Stimulated activated CD8-positive, alpha-beta memory T cell treated with anti-CD3 and anti-CD28 coated beads, Interleukin-15, amount 100 ng/mL, for 1 hour (primary cell): ENCODE measurements at regions not wholly inside any gene's neighbourhood (a gene's known extent, or its start where the extent isn't known, plus 50 kb on each side); places are given as distances from the start of the nearest gene placed in this dataset.
"Not testable (repeated sequence)": the region's sequence is repeated elsewhere in the genome, so short reads cannot be mapped to it uniquely, and the experiment has no call there.

Source experiments
- DNase-seq: peaks from one replicate; pipeline ENCODE4 v3.0.0-alpha.2; 2020; ENCODE audit warnings: low read depth

DNA sequence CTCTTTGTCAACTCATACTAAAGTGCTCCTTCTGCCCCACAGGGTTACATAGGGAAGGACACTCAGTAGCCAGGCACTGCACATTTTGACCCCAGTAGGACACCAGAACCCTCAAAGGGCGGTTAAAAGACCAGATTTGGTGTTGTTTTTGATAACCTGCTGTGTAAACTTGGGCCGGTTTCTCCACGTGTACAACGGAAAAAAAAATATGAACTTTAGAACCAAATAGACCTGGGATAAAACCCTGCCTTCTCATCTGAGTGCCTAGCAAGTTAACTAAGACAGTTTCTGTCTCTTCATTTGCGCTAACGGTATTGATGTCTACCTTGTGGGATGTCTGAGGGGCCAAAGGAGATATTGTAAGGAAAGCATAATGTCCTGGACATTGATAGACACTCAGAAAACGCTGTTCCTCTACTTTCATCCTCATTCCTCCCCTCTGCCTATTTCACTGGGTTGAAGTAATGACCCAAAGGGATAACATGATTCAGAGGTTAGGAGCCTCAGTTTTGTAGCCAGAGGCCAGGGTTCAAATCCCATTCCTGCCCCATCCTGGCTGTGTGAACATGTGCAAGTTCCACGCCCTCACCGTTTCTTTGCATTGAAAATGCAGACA, 155.9 kb upstream of the LPP start:
- DNase-seq, result no peak

DNA sequence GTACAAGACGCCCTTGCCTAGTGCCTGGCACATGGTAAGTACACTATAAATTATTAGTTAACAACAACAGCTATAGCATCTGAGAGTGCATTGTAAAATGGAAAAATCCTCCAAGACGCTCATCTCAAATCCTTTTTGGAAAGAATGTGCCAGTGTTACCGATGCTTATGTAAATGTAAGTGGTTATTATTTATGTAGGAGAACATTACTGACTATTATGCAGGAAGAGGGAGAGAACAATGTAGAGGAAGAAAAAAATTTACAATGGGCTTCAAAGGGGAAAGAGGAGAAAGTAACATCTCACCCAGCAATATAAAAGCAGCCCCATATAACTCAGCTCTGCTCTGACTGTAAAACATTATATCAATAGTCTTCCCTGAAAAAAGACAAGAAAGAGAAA, 155.3 kb upstream of the LPP start:
- no peak for DNase-seq

GRCh38 chr3:187999821-188000220, 154.1 kb upstream of the LPP start:
- DNase-seq, result no peak

GRCh38 chr3:188000361-188000861, 153.5 kb upstream of the LPP start:
- no peak for DNase-seq

DNA sequence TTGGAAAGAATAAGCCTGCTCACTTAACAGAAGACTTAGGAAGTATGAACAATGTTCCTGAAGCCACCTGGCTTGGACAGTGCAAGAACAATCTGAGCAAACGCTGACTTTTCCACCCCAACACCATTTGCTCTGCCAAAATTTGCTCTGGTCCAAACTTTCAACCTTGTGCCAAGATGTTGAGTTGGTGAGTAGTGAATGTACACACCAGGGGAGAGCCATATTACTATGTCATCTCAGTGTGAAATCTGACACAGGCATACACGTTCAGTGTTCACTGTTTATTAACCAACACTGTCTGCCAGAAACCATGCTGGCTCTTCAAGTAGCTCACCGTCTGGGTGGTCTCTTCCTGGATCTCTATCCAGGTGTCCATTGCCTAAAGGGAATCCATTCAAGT, 152.9 kb upstream of the LPP start:
- DNase-seq, result no peak

GRCh38 chr3:188001926-188002325, 152.0 kb upstream of the LPP start:
- no peak for DNase-seq

DNA sequence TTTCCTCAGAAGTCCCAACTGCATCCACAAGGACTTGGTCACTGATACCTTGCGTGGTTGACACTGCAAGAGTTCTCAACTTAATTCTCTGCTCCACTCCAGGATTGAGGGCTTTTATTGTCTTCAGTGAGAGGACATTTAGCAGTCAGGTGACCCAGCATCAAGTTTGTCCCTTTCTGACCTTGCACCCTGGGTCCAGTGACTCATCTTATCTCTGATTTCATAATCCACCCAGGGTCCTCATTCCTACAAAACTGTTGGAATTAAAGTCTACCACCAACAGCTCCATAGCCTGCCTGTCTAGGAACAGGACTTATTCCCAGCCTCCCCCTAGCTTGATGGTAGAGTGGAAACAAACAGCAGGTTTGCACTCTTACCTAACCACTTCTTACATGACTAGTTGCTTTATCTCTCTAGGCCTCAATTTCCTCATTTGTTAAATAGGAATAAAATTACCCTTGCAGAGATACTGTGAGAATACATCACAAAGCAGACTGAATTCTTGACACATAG, 151.3 kb upstream of the LPP start:
- no peak for DNase-seq

DNA sequence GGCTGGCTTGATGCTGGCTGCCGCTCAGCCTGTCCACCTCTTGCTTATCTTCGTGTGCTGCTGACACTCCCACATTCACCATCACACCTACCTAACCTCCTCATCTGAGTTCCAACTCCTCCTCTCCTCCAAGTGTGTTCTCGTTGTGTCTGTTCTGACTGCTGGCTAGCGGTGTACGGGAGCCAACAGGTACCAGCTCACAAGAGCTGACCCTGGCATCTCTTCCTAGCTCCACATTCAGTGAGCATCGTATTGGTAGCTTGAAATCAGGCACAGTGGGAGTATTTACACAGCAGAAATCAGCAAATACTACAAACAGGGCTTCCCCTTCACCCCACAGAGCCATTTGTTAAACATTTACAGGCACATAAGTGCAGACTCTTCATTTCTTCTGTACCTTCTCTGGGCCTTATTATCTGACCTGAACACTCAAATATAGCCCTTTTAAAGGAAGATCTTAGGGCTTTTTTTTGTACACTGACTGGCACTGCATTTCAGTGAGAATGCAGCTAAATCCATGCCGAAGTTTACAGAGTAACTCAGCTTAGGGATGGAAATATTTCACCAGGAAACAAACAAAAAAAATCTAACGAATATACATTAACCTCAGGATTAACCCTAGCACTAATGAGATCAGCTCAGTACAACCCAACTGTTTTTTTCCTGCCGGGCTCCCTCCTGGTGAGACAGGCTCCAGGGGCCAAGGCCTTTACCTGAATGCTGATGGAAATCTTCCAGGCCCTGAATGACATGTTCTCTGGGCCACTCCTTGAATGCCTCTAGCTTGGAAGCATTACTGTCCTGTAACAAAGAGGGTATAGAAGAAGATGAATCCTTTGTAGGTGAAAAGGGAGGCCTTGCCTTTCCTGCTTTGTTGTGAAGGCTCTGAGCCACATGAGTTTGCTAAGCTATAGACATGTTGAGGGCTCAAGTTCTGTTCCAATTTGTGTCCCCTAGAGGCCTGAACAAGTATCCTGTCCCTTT, 150.5 kb upstream of the LPP start:
- DNase-seq, result no peak

DNA sequence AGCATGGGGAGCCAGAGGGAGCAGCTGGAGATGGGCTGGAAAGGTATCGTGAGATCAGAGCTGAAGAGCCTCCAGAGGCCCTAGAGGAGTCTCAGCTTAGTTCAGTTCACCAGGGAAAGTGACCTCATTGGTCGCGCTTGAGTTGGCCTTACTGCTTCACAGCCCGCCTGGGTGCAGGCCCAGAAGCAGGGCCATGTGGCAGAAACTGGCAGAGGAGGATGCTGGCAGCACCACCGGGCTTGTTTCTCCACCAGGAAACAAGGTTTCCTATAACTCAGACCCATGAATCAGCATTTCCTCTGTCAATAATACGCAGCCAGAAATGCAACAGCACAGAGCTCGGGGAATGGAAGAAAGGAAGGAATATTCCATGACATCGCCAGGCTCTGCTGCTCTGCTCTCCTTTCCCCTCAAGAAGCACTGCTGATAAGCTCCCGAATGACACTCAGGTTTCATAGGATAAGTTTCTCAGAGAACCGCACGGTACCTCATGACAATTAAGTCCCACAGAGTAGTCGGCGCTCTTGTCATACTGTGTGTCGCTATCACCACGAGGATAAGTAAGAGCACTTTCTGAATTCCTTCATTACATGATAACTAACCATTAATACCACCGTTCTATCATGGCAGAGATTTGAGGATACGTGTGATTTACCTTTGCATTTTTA, 147.1 kb upstream of the LPP start:
- DNase-seq, result no peak

GRCh38 chr3:188007897-188008296, 146.1 kb upstream of the LPP start:
- DNase-seq, result no peak

- DNase-seq, result no peak
These were observed 145.3 kb upstream of the LPP start for GRCh38 chr3:188008582-188009213.

DNA sequence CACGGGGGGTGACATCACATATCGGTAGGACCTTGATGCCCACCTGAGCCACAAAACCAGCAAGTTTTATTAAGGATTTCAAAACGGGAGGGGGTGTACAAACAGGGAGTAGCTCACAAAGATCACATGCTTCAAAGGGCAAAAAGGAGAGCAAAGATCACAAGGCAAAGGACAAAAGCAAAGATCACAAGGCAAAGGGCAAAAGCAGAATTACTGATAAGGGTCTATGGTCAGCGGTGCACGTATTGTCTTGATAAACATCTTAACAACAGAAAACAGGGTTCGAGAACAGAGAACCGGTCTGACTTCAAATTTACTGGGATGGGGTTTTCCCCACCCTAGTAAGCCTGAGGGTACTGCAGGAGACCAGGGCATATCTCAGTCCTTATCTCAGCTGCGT, 143.5 kb upstream of the LPP start:
- DNase-seq, result no peak

- no peak for DNase-seq
These were observed 134.2 kb upstream of the LPP start for GRCh38 chr3:188019727-188020126.

- no peak for DNase-seq
These were observed 132.9 kb upstream of the LPP start for GRCh38 chr3:188021041-188021440.

DNA sequence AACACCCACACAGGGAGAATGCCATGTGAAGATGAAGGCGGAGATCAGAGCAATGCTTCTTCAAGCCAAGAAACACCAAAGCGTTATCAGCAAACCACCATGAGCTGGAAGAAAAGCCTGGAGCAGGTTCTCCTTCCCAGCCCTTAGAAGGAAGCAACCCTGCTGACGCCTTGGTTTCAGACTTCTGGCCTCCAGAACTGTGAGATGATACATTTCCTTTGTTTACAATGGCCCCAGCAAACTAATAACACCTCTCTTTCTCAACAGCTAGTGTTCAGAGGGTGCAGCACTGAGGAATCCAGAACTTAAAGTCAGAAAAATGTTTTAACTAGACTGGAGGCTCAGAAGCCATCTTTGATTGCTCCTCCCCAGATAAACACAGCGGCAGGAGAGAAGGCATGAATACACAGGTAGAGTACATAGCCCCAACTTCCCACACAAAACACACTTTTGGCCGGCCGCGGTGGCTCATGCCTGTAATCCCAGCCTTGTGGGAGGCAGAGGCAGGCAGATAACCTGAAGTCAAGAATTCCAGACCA, 132.4 kb upstream of the LPP start:
- no peak for DNase-seq

DNA sequence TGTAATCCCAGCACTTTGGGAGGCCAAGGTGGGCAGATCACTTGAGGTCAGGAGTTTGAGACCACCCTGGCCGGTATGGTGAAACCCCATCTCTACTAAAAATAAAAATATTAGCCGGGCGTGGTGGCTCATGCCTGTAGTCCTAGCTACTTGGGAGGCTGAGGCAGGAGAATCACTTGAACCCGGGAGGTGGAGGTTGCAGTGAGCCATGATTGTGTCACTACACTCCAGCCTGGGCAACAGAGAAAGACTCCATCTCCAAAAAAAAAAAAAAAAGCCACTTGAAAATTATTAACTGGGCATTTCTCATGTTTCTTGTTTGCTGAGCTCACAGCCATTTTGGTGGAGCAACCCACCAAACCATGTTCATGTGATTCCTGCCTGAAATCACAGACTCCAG, 131.1 kb upstream of the LPP start:
- DNase-seq, result not testable (repeated sequence)

DNA sequence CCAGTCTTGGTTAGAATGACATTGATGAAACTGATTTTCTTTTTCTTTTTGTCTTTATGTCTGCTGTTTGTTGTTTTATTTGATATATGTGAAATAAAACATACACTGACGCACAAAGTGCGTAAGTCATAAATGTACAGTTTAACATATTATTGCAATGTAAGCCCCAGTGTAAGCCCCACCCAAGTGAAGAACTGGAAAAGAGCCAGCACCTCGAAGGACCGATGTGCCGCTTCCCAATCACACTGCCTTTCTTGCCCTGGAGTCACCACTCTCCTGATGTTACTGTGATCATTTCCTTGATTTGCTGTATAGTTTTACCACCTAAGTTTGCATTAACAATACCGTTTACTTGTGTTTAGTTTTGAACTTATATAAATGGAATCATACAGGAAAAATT, 128.4 kb upstream of the LPP start:
- DNase-seq, result no peak

GRCh38 chr3:188026191-188026968, 127.6 kb upstream of the LPP start:
- no peak for DNase-seq

GRCh38 chr3:188031121-188031520, 122.8 kb upstream of the LPP start:
- no peak for DNase-seq

DNA sequence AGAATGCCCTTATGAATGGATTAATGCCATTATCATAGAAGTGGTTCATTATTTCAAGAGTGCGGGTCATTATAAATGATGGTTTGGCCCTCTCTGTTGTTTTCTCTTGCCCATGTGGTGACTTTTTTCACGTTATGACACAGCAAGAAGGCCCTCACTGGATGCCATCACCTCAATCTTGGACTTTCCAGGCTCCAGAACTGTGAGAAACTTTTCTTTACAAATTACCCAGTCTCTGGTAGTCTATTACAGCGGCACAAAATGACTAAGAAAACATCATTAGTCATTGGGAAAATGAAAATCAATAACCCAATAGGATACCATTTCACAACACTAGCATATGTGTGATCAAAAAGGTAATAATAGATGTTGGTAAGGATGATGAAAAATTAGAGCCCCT, 119.0 kb upstream of the LPP start:
- no peak for DNase-seq
